ENCODE measurements at regions not wholly inside any gene's neighbourhood (a gene's known extent, or its start where the extent isn't known, plus 50 kb on each side); places are given as distances from the start of the nearest gene placed in this dataset.

- ATAC-seq (ENCODE audit: low read depth) = no peak
- H2AFZ ChIP-seq (replicated peaks; ENCODE audit: low read length, poor library complexity) = no peak overlapping the region
Measured at GRCh38 chr5:113652161-113652560, 138.7 kb downstream of the YTHDC2 start.

More at GRCh38 chr5:113652161-113652560, 138.7 kb downstream of the YTHDC2 start:
- Histone ChIP-seq H4K8ac (ENCODE audit: low read depth in 2 of 2, low read length in 2 of 2) (no peak overlapping the region), H3K14ac (replicated peaks; ENCODE audit: low read depth, low read length) (no peak overlapping the region), H3K36me3 (ENCODE audit: control insufficient read depth, insufficient read depth, low read length) (no peaks in the 10 kb centered on the region), H3K9ac (ENCODE audit: low read depth, low read length) (no peak overlapping the region), H2BK5ac (ENCODE audit: low read depth, low read length, poor library complexity, severe bottlenecking) (no peak overlapping the region), H3K27ac (ENCODE audit: insufficient read depth, low read length) (no peak overlapping the region), H3K9me3 (ENCODE audit: control insufficient read depth, insufficient read depth, low read length) (no peaks in the 10 kb centered on the region), H3K79me1 (ENCODE audit: low read depth in 1 of 2, low read length in 2 of 2) (no peaks in the 10 kb centered on the region), H3K4me3 (ENCODE audit: insufficient read depth, low read depth, low read length) (no peak overlapping the region), H2BK15ac (ENCODE audit: low read depth, low read length) (no peak overlapping the region), H2AK5ac (ENCODE audit: low read depth, low read length) (no peak overlapping the region), H3K9me1 (ENCODE audit: insufficient read depth, low read length) (no peaks in the 10 kb centered on the region), H2BK20ac (ENCODE audit: low read depth, low read length) (no peak overlapping the region), H2AK9ac (replicated peaks; ENCODE audit: low read depth, low read length, poor library complexity) (no peak overlapping the region), H3K4me1 (ENCODE audit: control insufficient read depth, insufficient read depth, low read length) (no peaks in the 10 kb centered on the region), H3K4me2 (ENCODE audit: low read depth, low read length) (no peak overlapping the region), H2BK120ac (ENCODE audit: low read depth, low read length) (no peak overlapping the region), H3K56ac (ENCODE audit: extremely low read depth, insufficient read depth, low read length) (no peak overlapping the region), H4K5ac (ENCODE audit: low read depth, low read length) (no peak overlapping the region), H3K4ac (ENCODE audit: low read depth, low read length) (no peak overlapping the region), H4K20me1 (ENCODE audit: insufficient read depth, low read length) (no peaks in the 10 kb centered on the region), H4K91ac (ENCODE audit: insufficient read depth, low read depth, low read length) (no peak overlapping the region), H3K18ac (ENCODE audit: low read depth, low read length) (no peak overlapping the region), H3K27me3 (ENCODE audit: control insufficient read depth, insufficient read depth, low read length) (no peaks in the 10 kb centered on the region; the same call in 1 of the 2 replicates), H3K23ac (ENCODE audit: low read depth, low read length) (no peak overlapping the region)
- in situ Hi-C loops (cut with MboI; ENCODE audit: low sequenced_read_pairs) = no loop called here
- no peak for TF ChIP-seq POLR2A (IDR thresholded peaks at IDR 0.05; ENCODE audit: low read depth, low read length)
- no peak for TF ChIP-seq CEBPB (IDR thresholded peaks at IDR 0.05; ENCODE audit: low read depth, low read length)
- no peak for TF ChIP-seq CHD1 (IDR thresholded peaks at IDR 0.05; ENCODE audit: low read depth, low read length)
- WGBS, 2 experiments (ENCODE audit: extremely low coverage in 2 of 2, insufficient read length in 1 of 2) = 51% methylated on average over 4 of the region's 7 CpGs; no CpG with 5 or more reads in 1 of the 2 experiments
- no peak for DNase-seq
- POLR2A ChIA-PET (ENCODE audit: unreplicated experiment) = no interaction called here
- BruUV-seq (replicated peaks) = no TSS peak
- intact Hi-C loops (cut with micrococcal nuclease) = no loop called here
- dilution Hi-C loops (cut with HindIII; ENCODE audit: low sequenced_read_pairs, unreplicated experiment) = no loop called here
- CTCF ChIA-PET = no interaction called here
